GM20000 (cell line): ENCODE measurements at regions not wholly inside any gene's neighbourhood (a gene's known extent, or its start where the extent isn't known, plus 50 kb on each side); places are given as distances from the start of the nearest gene placed in this dataset.

Experiments
- DNase-seq: peaks from one replicate; pipeline ENCODE4 v3.0.0; 2012; ENCODE audit warnings: low spot score
- CTCF ChIP-seq: IDR thresholded peaks from 2 replicates; pipeline ENCODE4 v1.5.1; 2012; ENCODE audit warnings: mild to moderate bottlenecking, control low read depth; ENCODE audit errors: extremely low read depth, missing control alignments

- no peak for DNase-seq
- TF ChIP-seq CTCF = no peak
Observed at GRCh38 chr13:112007191-112007590, 59.8 kb upstream of the SOX1 start.

- TF ChIP-seq CTCF = no peak
- DNase-seq = no peak
Observed at GRCh38 chr13:112010714-112011113, 56.2 kb upstream of the SOX1 start.

- TF ChIP-seq CTCF = no peak
- no peak for DNase-seq
Observed at GRCh38 chr13:112012016-112012704, 54.8 kb upstream of the SOX1 start.

- DNase-seq = no peak
Observed at GRCh38 chr13:112012705-112013085, 54.3 kb upstream of the SOX1 start.

GRCh38 chr13:112013665-112014064 lies 53.3 kb upstream of the SOX1 start:
- no peak for TF ChIP-seq CTCF
- no peak for DNase-seq

More at GRCh38 chr13:112012705-112013085, 54.3 kb upstream of the SOX1 start:
- no peak for TF ChIP-seq CTCF

GRCh38 chr13:112014857-112015256 lies 52.1 kb upstream of the SOX1 start:
- DNase-seq = no peak
- no peak for TF ChIP-seq CTCF
